HCT116 (cell line): ENCODE measurements at regions not wholly inside any gene's neighbourhood (a gene's known extent, or its start where the extent isn't known, plus 50 kb on each side); places are given as distances from the start of the nearest gene placed in this dataset.

ENCODE experiments used
- ATAC-seq: fragments of 200-7000 bp; cut with Tn5 transposase; 2 replicates; pipeline ENCODE4 v1.9.1; 2020; ENCODE audit warnings: mild to moderate bottlenecking, moderate library complexity
- BruUV-seq: library from RNA; stranded (reverse); fragments of 400-500 nt; replicated peaks from 2 replicates; lab custom pipeline; 2021; lab: Mats Ljungman, UMichigan
- CTCF ChIA-PET: fragments of 300-600 bp; sonication (Branson Sonifier 250); formaldehyde crosslinking; loops from one replicate; lab custom pipeline; 2021; ENCODE audit warnings: antibody characterized with exemption; lab: Charles Lee
- POLR2A ChIA-PET: fragments of 300-600, 350-600 bp; sonication (Branson Sonifier 250); formaldehyde crosslinking; loops from one replicate; lab custom pipeline; 2021; ENCODE audit warnings: antibody characterized with exemption; lab: Charles Lee
- RAD21 ChIA-PET, 2 experiments: fragments of 300-600 bp; sonication (Branson Sonifier 250); formaldehyde crosslinking; loops; one replicate each; lab custom pipeline; 2023; ENCODE audit warnings: low total read pairs in 2 of 2; ENCODE audit not compliant: uncharacterized antibody in 2 of 2, unreplicated experiment in 2 of 2, low non-redundant PET in 1 of 2; lab: Charles Lee
- DNase-seq: peaks from one replicate; pipeline ENCODE4 v3.0.0-alpha.2; 2010; ENCODE audit warnings: low read depth, low spot score
- H2AFZ ChIP-seq: fragments of 200-600 bp; shearing (Covaris generic), sonication (generic); 2 replicates; pipeline ENCODE4 v1.6.1; 2017; ENCODE audit warnings: low read depth, mixed run types, mixed read lengths, antibody characterized with exemption, low read length; ENCODE audit not compliant: poor library complexity, severe bottlenecking
- H3K27ac ChIP-seq: 2 replicates; pipeline ENCODE4 v1.5.1; 2012; ENCODE audit warnings: low read depth, low read length
- H3K27me3 ChIP-seq: fragments of 200-600 bp; sonication (generic); 2 replicates; pipeline ENCODE4 v1.6.1; 2016; ENCODE audit warnings: mixed run types, low read length, mixed read lengths; ENCODE audit not compliant: insufficient read depth
- H3K36me3 ChIP-seq, 2 experiments: fragments of 200-500 bp in 1 of 2; fragments of 200-600 bp in 1 of 2; sonication (Bioruptor generic) in 1 of 2; sonication (generic) in 1 of 2; 2 replicates each; pipeline versions ENCODE4 v1.5.1 to v1.6.1; 2014 to 2016; ENCODE audit warnings: low read length in 2 of 2, inconsistent platforms in 1 of 2, mixed read lengths in 1 of 2, mixed run types in 1 of 2; ENCODE audit not compliant: insufficient read depth in 2 of 2, control insufficient read depth in 1 of 2
- H3K4me1 ChIP-seq, 2 experiments: fragments of 200-600 bp in 1 of 2; sonication (generic) in 1 of 2; 2 replicates each; pipeline versions ENCODE4 v1.5.1 to v1.6.1; 2012 to 2017; ENCODE audit warnings: low read length in 2 of 2, inconsistent platforms in 1 of 2, mild to moderate bottlenecking in 1 of 2, mixed read lengths in 1 of 2, mixed run types in 1 of 2, moderate library complexity in 1 of 2; ENCODE audit not compliant: insufficient read depth in 2 of 2, control insufficient read depth in 1 of 2
- H3K4me2 ChIP-seq: fragments of 200-600 bp; sonication (generic); 2 replicates; pipeline ENCODE4 v1.6.1; 2017; ENCODE audit warnings: mixed run types, low read length, mixed read lengths
- H3K4me3 ChIP-seq, 2 experiments: fragments of 200-600 bp in 1 of 2; sonication (generic) in 1 of 2; replicated peaks in 1 of 2; 2 replicates each; pipeline ENCODE4 v1.5.1; 2011 to 2016; ENCODE audit warnings: low read length in 2 of 2, control low read depth in 1 of 2, low read depth in 1 of 2, mild to moderate bottlenecking in 1 of 2, mixed read lengths in 1 of 2, mixed run types in 1 of 2
- H3K79me2 ChIP-seq: fragments of 200-600 bp; sonication (generic); 2 replicates; pipeline ENCODE4 v1.6.1; 2017; ENCODE audit warnings: mild to moderate bottlenecking, mixed run types, low read length, moderate library complexity, mixed read lengths; ENCODE audit not compliant: insufficient read depth
- H3K9ac ChIP-seq: fragments of 200-600 bp; sonication (generic); 2 replicates; pipeline ENCODE4 v1.6.1; 2016; ENCODE audit warnings: low read length, mixed read lengths
- H3K9me2 ChIP-seq: fragments of 200-600 bp; sonication (generic), shearing (Covaris generic); 2 replicates; pipeline ENCODE4 v1.6.1; 2017; ENCODE audit warnings: mixed run types, mild to moderate bottlenecking, moderate library complexity; ENCODE audit not compliant: insufficient read depth
- H3K9me3 ChIP-seq, 2 experiments: fragments of 200-500 bp in 1 of 2; fragments of 200-600 bp in 1 of 2; sonication (Bioruptor generic) in 1 of 2; sonication (generic) in 1 of 2; 2 replicates each; pipeline ENCODE4 v1.6.1; 2014 to 2017; ENCODE audit warnings: low read length in 2 of 2, mixed read lengths in 2 of 2, inconsistent platforms in 1 of 2, low read depth in 1 of 2, mild to moderate bottlenecking in 1 of 2, mixed run types in 1 of 2, moderate library complexity in 1 of 2; ENCODE audit not compliant: control insufficient read depth in 1 of 2, insufficient read depth in 1 of 2
- H4K20me1 ChIP-seq: fragments of 200-600 bp; sonication (generic), shearing (Covaris generic); 2 replicates; pipeline ENCODE4 v1.6.1; 2017; ENCODE audit warnings: mixed run types, mild to moderate bottlenecking, moderate library complexity; ENCODE audit not compliant: insufficient read depth
- ATF3 ChIP-seq: IDR thresholded peaks from 2 replicates; pipeline ENCODE4 v1.6.1; 2012
- CBX3 ChIP-seq: IDR thresholded peaks from 2 replicates; pipeline ENCODE4 v1.6.1; 2012; ENCODE audit warnings: low read depth
- CEBPB ChIP-seq: IDR thresholded peaks from 2 replicates; pipeline ENCODE4 v1.6.1; 2012; ENCODE audit warnings: low read depth
- EZH2phosphoT487 ChIP-seq: fragments of 200-600 bp; IDR thresholded peaks from 2 replicates; pipeline ENCODE4 v1.6.1; 2018; ENCODE audit warnings: antibody characterized with exemption, borderline replicate concordance
- FOSL1 ChIP-seq: IDR thresholded peaks from 2 replicates; pipeline ENCODE4 v1.6.1; 2012; ENCODE audit warnings: low read depth
- JUND ChIP-seq: IDR thresholded peaks from 2 replicates; pipeline ENCODE4 v1.6.1; 2012
- POLR2A ChIP-seq: IDR thresholded peaks from 2 replicates; pipeline ENCODE4 v1.7.0; 2011; ENCODE audit warnings: borderline replicate concordance; ENCODE audit not compliant: insufficient read depth, insufficient read length; ENCODE audit errors: extremely low read depth
- POLR2AphosphoS5 ChIP-seq: IDR thresholded peaks from 2 replicates; pipeline ENCODE4 v1.6.1; 2011; ENCODE audit warnings: mild to moderate bottlenecking, low read depth, low read length, moderate library complexity
- RAD21 ChIP-seq: IDR thresholded peaks from 2 replicates; pipeline ENCODE4 v1.6.1; 2012; ENCODE audit warnings: low read depth, mild to moderate bottlenecking
- SIN3A ChIP-seq: IDR thresholded peaks from 2 replicates; pipeline ENCODE4 v1.6.1; 2012; ENCODE audit warnings: low read depth
- SP1 ChIP-seq: IDR thresholded peaks from 2 replicates; pipeline ENCODE4 v1.6.1; 2012; ENCODE audit warnings: low read depth
- SRF ChIP-seq: IDR thresholded peaks from 2 replicates; pipeline ENCODE4 v1.6.1; 2012; ENCODE audit warnings: low read depth
- TCF7L2 ChIP-seq: IDR thresholded peaks from 2 replicates; pipeline ENCODE4 v1.7.0; 2011; ENCODE audit warnings: borderline replicate concordance, inconsistent platforms; ENCODE audit not compliant: insufficient read depth, insufficient read length; ENCODE audit errors: extremely low read depth
- YY1 ChIP-seq: IDR thresholded peaks from 2 replicates; pipeline ENCODE4 v1.6.1; 2011; ENCODE audit warnings: low read length, low read depth, moderate library complexity, mild to moderate bottlenecking; ENCODE audit not compliant: insufficient replicate concordance; ENCODE audit errors: extremely low read depth
- ZFX ChIP-seq: fragments of 450-650 bp; IDR thresholded peaks from 2 replicates; pipeline ENCODE4 v1.6.1; 2017
- intact Hi-C: fragments of 100-400 bp; cut with micrococcal nuclease; formaldehyde crosslinking; loops from 2 replicates; pipeline ENCODE4 v1.10.0; 2022
- TF ChIP-seq, protein P1 (sequence below): IDR thresholded peaks from 2 replicates; pipeline ENCODE4 v1.6.1; 2011; ENCODE audit warnings: mild to moderate bottlenecking, low read length, moderate library complexity; ENCODE audit not compliant: insufficient replicate concordance; ENCODE audit errors: extremely low read depth
- TF ChIP-seq, protein P2 (sequence below), 3 experiments: fragments of 200-600 bp in 1 of 3; sonication (generic) in 1 of 3; IDR thresholded peaks in 2 of 3; conservative IDR thresholded peaks in 1 of 3; 2 replicates each; pipeline ENCODE4 v1.5.1; 2012 to 2017; ENCODE audit warnings: low read depth in 2 of 3, low read length in 2 of 3, antibody characterized with exemption in 1 of 3, borderline replicate concordance in 1 of 3, control low read depth in 1 of 3, mild to moderate bottlenecking in 1 of 3, mixed read lengths in 1 of 3, mixed run types in 1 of 3, moderate library complexity in 1 of 3; ENCODE audit not compliant: insufficient read depth in 1 of 3
- TF ChIP-seq, protein P3 (sequence below): IDR thresholded peaks from 2 replicates; pipeline ENCODE4 v1.6.1; 2012

GRCh38 chr4:59039046-59039445 lies 1928.9 kb upstream of the IGFBP7 start:
- ChIA-PET RAD21 (no interaction called here), CTCF (no interaction called here), POLR2A (no interaction called here)
- Histone ChIP-seq H3K4me1 (no peaks in the 10 kb centered on the region), H3K27ac (no peak overlapping the region), H3K9ac (no peak overlapping the region), H3K9me3 (peaks cover 7 to 11% of the 10 kb centered on the region in 2 experiments; a peak in 2 of 4 replicates), H3K27me3 (no peaks in the 10 kb centered on the region), H3K36me3 (no peaks in the 10 kb centered on the region; a peak in 1 of 4 replicates), H3K4me2 (no peak overlapping the region), H2AFZ (no peak overlapping the region), H3K4me3 (no peak overlapping the region), H3K9me2 (no peaks in the 10 kb centered on the region), H3K79me2 (no peaks in the 10 kb centered on the region), H4K20me1 (no peaks in the 10 kb centered on the region)
- ATAC-seq (no peak), DNase-seq (no peak)
- TF ChIP-seq POLR2AphosphoS5, result no peak
- intact Hi-C loops, result no loop called here
- BruUV-seq, result no TSS peak

DNA sequence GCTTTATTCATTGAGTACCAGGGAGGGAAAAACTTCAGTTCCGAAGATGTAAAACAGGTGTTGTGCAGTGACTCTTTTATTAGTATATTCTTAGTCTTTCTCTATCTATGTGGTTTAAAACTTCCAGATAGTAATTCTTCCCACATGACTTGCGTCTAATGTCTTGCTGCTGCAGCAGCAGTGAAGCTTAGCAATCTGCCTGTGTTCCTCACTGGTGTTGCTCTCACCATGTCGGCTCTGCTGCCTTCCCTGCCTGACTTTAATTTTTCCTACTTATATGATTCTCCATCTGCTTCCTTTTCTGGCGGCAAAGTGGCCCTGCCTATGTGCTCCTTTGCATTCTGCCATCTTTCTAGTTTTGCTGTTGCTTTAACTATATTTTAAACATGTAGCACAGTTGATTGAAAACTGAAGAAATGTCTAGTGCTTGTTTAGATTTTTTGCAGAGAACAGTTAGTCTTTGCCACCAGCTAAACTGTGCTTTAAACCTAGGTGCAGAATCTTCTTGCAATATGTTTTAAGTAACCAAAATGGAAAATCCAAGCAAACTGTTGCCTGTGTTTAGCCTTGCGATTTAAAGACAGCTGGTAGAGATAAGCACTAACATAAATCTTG lies 1934.2 kb upstream of the IGFBP7 start:
- intact Hi-C loops, result no loop called here
- no peak overlapping the region for H3K9ac ChIP-seq
- H3K4me2 ChIP-seq, result no peak overlapping the region
- BruUV-seq, result no TSS peak
- no peaks in the 10 kb centered on the region for H3K9me2 ChIP-seq
- H3K36me3 ChIP-seq, result no peaks in the 10 kb centered on the region; a peak in 1 of 4 replicates
- ChIA-PET POLR2A (no interaction called here), CTCF (no interaction called here), RAD21 (no interaction called here)
- no peaks in the 10 kb centered on the region for H3K79me2 ChIP-seq
- no peak overlapping the region for H3K4me3 ChIP-seq
- H3K4me1 ChIP-seq, result no peaks in the 10 kb centered on the region
- DNase-seq (no peak), ATAC-seq (no peak)
- H4K20me1 ChIP-seq, result no peaks in the 10 kb centered on the region
- H2AFZ ChIP-seq, result no peak overlapping the region
- no peaks in the 10 kb centered on the region for H3K27me3 ChIP-seq
- H3K27ac ChIP-seq, result no peak overlapping the region
- peaks cover 10 to 19% of the 10 kb centered on the region in 2 experiments; a peak in 2 of 4 replicates for H3K9me3 ChIP-seq
- TF ChIP-seq CEBPB (no peak), TCF7L2 (no peak), JUND (no peak), RAD21 (no peak), EZH2phosphoT487 (no peak), YY1 (no peak), ATF3 (no peak), FOSL1 (no peak), SRF (no peak), SP1 (no peak), ZFX (no peak), POLR2AphosphoS5 (no peak), SIN3A (no peak), CBX3 (no peak), POLR2A (no peak)
- TF ChIP-seq, protein P1, sequence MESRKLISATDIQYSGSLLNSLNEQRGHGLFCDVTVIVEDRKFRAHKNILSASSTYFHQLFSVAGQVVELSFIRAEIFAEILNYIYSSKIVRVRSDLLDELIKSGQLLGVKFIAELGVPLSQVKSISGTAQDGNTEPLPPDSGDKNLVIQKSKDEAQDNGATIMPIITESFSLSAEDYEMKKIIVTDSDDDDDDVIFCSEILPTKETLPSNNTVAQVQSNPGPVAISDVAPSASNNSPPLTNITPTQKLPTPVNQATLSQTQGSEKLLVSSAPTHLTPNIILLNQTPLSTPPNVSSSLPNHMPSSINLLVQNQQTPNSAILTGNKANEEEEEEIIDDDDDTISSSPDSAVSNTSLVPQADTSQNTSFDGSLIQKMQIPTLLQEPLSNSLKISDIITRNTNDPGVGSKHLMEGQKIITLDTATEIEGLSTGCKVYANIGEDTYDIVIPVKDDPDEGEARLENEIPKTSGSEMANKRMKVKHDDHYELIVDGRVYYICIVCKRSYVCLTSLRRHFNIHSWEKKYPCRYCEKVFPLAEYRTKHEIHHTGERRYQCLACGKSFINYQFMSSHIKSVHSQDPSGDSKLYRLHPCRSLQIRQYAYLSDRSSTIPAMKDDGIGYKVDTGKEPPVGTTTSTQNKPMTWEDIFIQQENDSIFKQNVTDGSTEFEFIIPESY, result no peak
- TF ChIP-seq, protein P2, sequence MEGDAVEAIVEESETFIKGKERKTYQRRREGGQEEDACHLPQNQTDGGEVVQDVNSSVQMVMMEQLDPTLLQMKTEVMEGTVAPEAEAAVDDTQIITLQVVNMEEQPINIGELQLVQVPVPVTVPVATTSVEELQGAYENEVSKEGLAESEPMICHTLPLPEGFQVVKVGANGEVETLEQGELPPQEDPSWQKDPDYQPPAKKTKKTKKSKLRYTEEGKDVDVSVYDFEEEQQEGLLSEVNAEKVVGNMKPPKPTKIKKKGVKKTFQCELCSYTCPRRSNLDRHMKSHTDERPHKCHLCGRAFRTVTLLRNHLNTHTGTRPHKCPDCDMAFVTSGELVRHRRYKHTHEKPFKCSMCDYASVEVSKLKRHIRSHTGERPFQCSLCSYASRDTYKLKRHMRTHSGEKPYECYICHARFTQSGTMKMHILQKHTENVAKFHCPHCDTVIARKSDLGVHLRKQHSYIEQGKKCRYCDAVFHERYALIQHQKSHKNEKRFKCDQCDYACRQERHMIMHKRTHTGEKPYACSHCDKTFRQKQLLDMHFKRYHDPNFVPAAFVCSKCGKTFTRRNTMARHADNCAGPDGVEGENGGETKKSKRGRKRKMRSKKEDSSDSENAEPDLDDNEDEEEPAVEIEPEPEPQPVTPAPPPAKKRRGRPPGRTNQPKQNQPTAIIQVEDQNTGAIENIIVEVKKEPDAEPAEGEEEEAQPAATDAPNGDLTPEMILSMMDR (IDR thresholded peaks at IDR 0.05 in 2 of 3, conservative IDR thresholded peaks at IDR 0.05 in 1 of 3; ENCODE audit: borderline replicate concordance in 1 of 3, insufficient read depth in 1 of 3, low read depth in 2 of 3, low read length in 2 of 3), result no peak
- TF ChIP-seq, protein P3, sequence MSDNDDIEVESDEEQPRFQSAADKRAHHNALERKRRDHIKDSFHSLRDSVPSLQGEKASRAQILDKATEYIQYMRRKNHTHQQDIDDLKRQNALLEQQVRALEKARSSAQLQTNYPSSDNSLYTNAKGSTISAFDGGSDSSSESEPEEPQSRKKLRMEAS, result no peak
